ENCODE measurements at regions not wholly inside any gene's neighbourhood (a gene's known extent, or its start where the extent isn't known, plus 50 kb on each side); places are given as distances from the start of the nearest gene placed in this dataset.

DNA sequence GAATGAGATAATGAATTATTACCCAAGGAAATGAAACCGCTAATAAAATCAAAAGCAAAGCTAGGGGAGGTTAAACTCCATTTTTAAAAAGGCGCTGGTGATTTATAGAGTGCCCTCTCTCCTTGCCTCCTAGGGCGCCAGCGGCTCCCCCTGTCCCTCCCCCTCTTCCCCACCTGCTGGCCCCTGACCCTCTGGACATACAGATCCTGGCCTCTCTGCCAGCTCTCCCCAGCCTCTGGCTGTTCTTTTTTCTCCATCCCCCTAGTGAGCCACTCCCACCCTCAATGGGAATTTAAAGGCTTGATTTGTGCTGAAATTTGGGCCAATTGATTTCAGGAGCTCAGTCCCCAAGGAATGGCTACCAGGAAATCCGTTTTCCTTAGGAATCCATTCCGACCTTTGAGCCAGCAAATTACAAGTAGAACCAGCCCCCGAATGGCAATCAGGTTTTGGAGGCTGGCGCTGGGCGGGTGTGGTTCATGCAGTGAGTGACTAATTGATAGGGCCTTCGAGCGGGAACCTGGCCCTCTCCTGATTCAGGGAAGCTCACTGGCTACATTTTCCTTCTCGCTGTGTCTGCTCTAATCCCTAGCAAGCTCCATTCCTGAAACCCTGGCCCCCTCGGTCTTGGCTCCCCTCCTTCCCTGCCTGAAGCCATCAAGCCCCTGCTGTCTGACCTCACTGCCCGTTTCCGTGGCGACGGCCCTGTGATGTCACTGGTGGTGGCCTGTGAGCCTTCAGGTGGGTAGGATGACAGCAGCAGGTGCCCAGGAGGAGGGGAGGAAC lies 141.9 kb upstream of the SDK2 start:
- BruUV-seq (replicated peaks) = no TSS peak
- H4K20me1 ChIP-seq (ENCODE audit: insufficient read depth) = no peaks in the 10 kb centered on the region
- TF ChIP-seq SRF (IDR thresholded peaks at IDR 0.05; ENCODE audit: low read depth) = no peak
- no peak for TF ChIP-seq FOSL1 (IDR thresholded peaks at IDR 0.05; ENCODE audit: low read depth)
- TF ChIP-seq, protein P1, sequence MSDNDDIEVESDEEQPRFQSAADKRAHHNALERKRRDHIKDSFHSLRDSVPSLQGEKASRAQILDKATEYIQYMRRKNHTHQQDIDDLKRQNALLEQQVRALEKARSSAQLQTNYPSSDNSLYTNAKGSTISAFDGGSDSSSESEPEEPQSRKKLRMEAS (IDR thresholded peaks at IDR 0.05) = no peak
- no peak for TF ChIP-seq POLR2A (IDR thresholded peaks at IDR 0.05; ENCODE audit: borderline replicate concordance, extremely low read depth, insufficient read depth, insufficient read length)
- no peak for TF ChIP-seq SP1 (IDR thresholded peaks at IDR 0.05; ENCODE audit: low read depth)
- no peak for TF ChIP-seq RAD21 (IDR thresholded peaks at IDR 0.05; ENCODE audit: low read depth)
- no peak for TF ChIP-seq YY1 (IDR thresholded peaks at IDR 0.05; ENCODE audit: extremely low read depth, insufficient replicate concordance, low read depth, low read length)
- TF ChIP-seq SIN3A (IDR thresholded peaks at IDR 0.05; ENCODE audit: low read depth) = no peak
- TF ChIP-seq JUND (IDR thresholded peaks at IDR 0.05) = no peak
- TF ChIP-seq, protein P2, sequence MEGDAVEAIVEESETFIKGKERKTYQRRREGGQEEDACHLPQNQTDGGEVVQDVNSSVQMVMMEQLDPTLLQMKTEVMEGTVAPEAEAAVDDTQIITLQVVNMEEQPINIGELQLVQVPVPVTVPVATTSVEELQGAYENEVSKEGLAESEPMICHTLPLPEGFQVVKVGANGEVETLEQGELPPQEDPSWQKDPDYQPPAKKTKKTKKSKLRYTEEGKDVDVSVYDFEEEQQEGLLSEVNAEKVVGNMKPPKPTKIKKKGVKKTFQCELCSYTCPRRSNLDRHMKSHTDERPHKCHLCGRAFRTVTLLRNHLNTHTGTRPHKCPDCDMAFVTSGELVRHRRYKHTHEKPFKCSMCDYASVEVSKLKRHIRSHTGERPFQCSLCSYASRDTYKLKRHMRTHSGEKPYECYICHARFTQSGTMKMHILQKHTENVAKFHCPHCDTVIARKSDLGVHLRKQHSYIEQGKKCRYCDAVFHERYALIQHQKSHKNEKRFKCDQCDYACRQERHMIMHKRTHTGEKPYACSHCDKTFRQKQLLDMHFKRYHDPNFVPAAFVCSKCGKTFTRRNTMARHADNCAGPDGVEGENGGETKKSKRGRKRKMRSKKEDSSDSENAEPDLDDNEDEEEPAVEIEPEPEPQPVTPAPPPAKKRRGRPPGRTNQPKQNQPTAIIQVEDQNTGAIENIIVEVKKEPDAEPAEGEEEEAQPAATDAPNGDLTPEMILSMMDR (IDR thresholded peaks at IDR 0.05 in 2 of 3, conservative IDR thresholded peaks at IDR 0.05 in 1 of 3; ENCODE audit: borderline replicate concordance in 1 of 3, insufficient read depth in 1 of 3, low read depth in 2 of 3, low read length in 2 of 3) = no peak
- TF ChIP-seq EZH2 (IDR thresholded peaks at IDR 0.05) = no peak
- no peak for TF ChIP-seq ELF1 (IDR thresholded peaks at IDR 0.05; ENCODE audit: borderline replicate concordance, low read depth)
- no peak for TF ChIP-seq ZNF274 (IDR thresholded peaks at IDR 0.05; ENCODE audit: low read depth, low read length)
- no peak for TF ChIP-seq EGR1 (IDR thresholded peaks at IDR 0.05; ENCODE audit: low read depth)
- TF ChIP-seq, protein P3, sequence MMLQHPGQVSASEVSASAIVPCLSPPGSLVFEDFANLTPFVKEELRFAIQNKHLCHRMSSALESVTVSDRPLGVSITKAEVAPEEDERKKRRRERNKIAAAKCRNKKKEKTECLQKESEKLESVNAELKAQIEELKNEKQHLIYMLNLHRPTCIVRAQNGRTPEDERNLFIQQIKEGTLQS (IDR thresholded peaks at IDR 0.05) = no peak
- H3K9me2 ChIP-seq (ENCODE audit: insufficient read depth) = no peaks in the 10 kb centered on the region
- peak; percentile 46 for ATAC-seq
- no peaks in the 10 kb centered on the region for H3K9me3 ChIP-seq (ENCODE audit: control insufficient read depth in 1 of 2, insufficient read depth in 1 of 2, low read depth in 1 of 2, low read length in 2 of 2)
- no peak overlapping the region for H3K27ac ChIP-seq (ENCODE audit: low read depth, low read length)
- H3K79me2 ChIP-seq (ENCODE audit: insufficient read depth, low read length) = no peaks in the 10 kb centered on the region
- H3K36me3 ChIP-seq (ENCODE audit: control insufficient read depth in 1 of 2, insufficient read depth in 2 of 2, low read length in 2 of 2) = no peaks in the 10 kb centered on the region
- peaks cover 80% of the 10 kb centered on the region for H3K27me3 ChIP-seq (ENCODE audit: insufficient read depth, low read length)
- DNase-seq (ENCODE audit: low read depth, low spot score) = no peak
- intact Hi-C loops (cut with micrococcal nuclease) = loop anchor here (10.0 kb wide), 1 partner anchor 531 kb away; no protein-coding TSS in a partner anchor
- H3K4me3 ChIP-seq (replicated peaks in 1 of 2; ENCODE audit: low read depth in 1 of 2, low read length in 2 of 2) = no peak overlapping the region
- ChIA-PET POLR2A (no interaction called here), RAD21 (ENCODE audit: low non-redundant PET in 1 of 2, low total read pairs in 2 of 2, uncharacterized antibody in 2 of 2, unreplicated experiment in 2 of 2) (no interaction called here), CTCF (no interaction called here)
- H3K4me2 ChIP-seq (ENCODE audit: low read length) = peak overlapping the region; percentile 34
- peaks cover 0 to 8% of the 10 kb centered on the region in 2 experiments; a peak in 2 of 4 replicates for H3K4me1 ChIP-seq (ENCODE audit: control insufficient read depth in 1 of 2, insufficient read depth in 2 of 2, low read length in 2 of 2)
- H3K9ac ChIP-seq (ENCODE audit: low read length) = no peak overlapping the region
- H2AFZ ChIP-seq (ENCODE audit: low read depth, low read length, poor library complexity, severe bottlenecking) = no peak overlapping the region

All from HCT116 (cell line).